ENCODE measurements at regions not wholly inside any gene's neighbourhood (a gene's known extent, or its start where the extent isn't known, plus 50 kb on each side); places are given as distances from the start of the nearest gene placed in this dataset.
A peak's percentile ranks its signal among the peaks of the same experiment; 100 is the strongest.
"Not testable (repeated sequence)": the region's sequence is repeated elsewhere in the genome, so short reads cannot be mapped to it uniquely, and the experiment has no call there.

DNA sequence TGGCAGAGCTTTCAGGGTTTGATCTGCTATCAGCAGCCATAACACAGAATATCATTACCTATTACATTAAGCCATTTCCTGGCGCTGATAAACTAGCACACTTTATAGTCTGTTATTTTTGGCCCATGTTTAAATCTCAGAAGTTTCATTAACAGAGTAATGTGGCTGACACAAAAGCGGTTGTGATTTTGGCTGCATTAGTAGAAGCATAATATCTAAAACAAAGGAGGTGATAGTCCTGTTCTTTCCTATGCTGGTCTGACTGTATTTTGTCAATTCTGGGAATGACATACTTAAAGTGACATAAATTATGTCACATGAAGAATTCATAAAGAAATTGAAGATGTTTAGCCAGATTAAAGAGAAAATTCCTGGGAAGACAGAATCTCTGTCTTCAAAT, 151.3 kb upstream of the KCND3 start:
- Histone ChIP-seq H3K4me3 (ENCODE audit: low read length in 3 of 3) (no peak overlapping the region), H3K36me3 (ENCODE audit: control insufficient read depth in 3 of 3, insufficient read depth in 3 of 3, low read length in 3 of 3) (no peaks in the 10 kb centered on the region), H3K27ac (ENCODE audit: low read depth, low read length) (no peak overlapping the region), H3K27me3 (ENCODE audit: control insufficient read depth in 3 of 3, insufficient read depth in 3 of 3, low read length in 3 of 3) (no peaks in the 10 kb centered on the region), H3K9ac (ENCODE audit: low read depth in 1 of 3, low read length in 3 of 3) (no peak overlapping the region), H3K9me3 (ENCODE audit: control insufficient read depth in 3 of 3, low read length in 3 of 3) (no peaks in the 10 kb centered on the region), H3K4me1 (ENCODE audit: control insufficient read depth in 3 of 3, insufficient read depth in 3 of 3, low read length in 3 of 3) (peaks cover 9 to 21% (median 16%) of the 10 kb centered on the region in 3 donors)

DNA sequence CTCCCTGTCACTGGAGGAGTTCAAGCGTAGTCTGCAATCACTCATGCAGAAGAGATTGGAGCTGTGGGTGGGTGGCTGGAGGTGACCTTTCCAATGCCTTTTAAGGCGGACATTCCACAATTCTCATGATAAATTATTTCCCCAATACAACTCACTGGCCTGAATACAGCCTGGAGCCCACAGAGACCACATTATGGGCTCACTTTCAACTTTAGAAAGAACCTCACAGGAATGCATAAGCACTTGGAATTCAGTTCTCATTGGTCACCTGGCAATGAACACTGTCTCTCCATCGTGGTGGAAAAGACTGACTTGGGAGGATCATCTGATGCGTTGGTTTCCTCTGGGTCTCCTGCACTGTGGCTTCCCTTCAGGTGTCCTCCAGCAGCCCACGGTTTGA, 151.8 kb upstream of the KCND3 start:
- Histone ChIP-seq H3K4me3 (ENCODE audit: low read length in 3 of 3) (no peak overlapping the region), H3K27ac (ENCODE audit: low read depth, low read length) (no peak overlapping the region), H3K9me3 (ENCODE audit: control insufficient read depth in 3 of 3, low read length in 3 of 3) (no peaks in the 10 kb centered on the region), H3K27me3 (ENCODE audit: control insufficient read depth in 3 of 3, insufficient read depth in 3 of 3, low read length in 3 of 3) (no peaks in the 10 kb centered on the region), H3K36me3 (ENCODE audit: control insufficient read depth in 3 of 3, insufficient read depth in 3 of 3, low read length in 3 of 3) (no peaks in the 10 kb centered on the region), H3K4me1 (ENCODE audit: control insufficient read depth in 3 of 3, insufficient read depth in 3 of 3, low read length in 3 of 3) (peaks cover 14 to 25% (median 22%) of the 10 kb centered on the region in 3 donors), H3K9ac (ENCODE audit: low read depth in 1 of 3, low read length in 3 of 3) (no peak overlapping the region)

DNA sequence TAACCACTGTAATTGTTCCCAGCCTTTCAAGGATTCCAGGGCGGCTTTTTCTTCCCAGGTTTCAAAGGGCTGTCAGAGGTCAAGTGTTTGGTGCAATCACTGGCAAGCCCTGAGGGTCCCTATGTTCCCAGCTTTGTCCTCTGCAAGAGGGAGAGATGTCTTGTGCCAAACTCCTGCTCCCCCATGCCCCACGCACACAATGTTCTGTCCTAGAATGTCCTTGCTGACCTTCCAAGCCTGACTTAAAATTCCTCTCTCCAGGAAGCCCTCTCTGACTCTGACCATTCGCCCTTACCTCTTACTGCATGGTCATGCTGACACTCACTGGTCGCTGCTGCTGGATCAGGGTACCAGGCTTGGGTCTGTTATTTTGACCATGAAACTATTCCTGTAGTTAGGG, 152.5 kb upstream of the KCND3 start:
- no peaks in the 10 kb centered on the region for H3K27me3 ChIP-seq (ENCODE audit: control insufficient read depth in 3 of 3, insufficient read depth in 3 of 3, low read length in 3 of 3)
- H3K4me3 ChIP-seq (ENCODE audit: low read length in 3 of 3): no peak overlapping the region
- H3K4me1 ChIP-seq (ENCODE audit: control insufficient read depth in 3 of 3, insufficient read depth in 3 of 3, low read length in 3 of 3): peaks cover 14 to 25% (median 23%) of the 10 kb centered on the region in 3 donors
- no peak overlapping the region for H3K9ac ChIP-seq (ENCODE audit: low read depth in 1 of 3, low read length in 3 of 3)
- no peaks in the 10 kb centered on the region for H3K9me3 ChIP-seq (ENCODE audit: control insufficient read depth in 3 of 3, low read length in 3 of 3)
- H3K27ac ChIP-seq (ENCODE audit: low read depth, low read length): no peak overlapping the region
- H3K36me3 ChIP-seq (ENCODE audit: control insufficient read depth in 3 of 3, insufficient read depth in 3 of 3, low read length in 3 of 3): no peaks in the 10 kb centered on the region

DNA sequence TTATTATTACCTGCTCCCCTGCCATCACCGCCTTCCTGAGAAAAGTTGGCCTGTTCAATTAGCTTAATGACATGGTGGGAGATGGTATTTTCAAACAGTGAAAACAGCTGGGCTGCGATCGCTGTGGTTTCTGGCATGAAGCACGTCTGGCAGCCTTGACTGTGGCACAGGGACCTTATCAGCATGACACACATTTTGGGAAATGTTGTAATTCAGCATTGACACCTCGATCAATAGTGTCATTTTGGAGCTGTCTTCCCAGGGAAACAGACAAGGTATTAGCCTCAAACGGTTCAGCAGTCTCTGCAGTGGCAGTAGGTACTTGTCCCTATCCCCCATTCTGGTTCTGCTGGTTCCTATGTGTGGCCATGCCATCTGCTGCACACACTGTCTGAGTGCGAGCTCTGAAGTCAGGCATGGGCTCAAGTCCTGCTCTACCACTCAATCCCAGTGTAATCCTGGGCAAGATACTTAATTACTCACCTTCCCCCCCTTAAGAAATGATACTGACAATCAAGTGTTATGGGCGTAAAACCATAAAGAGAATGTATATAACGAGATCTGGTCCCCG, 154.5 kb upstream of the KCND3 start:
- Histone ChIP-seq H3K9me3 (ENCODE audit: control insufficient read depth in 3 of 3, low read length in 3 of 3) (no peaks in the 10 kb centered on the region), H3K27me3 (ENCODE audit: control insufficient read depth in 3 of 3, insufficient read depth in 3 of 3, low read length in 3 of 3) (no peaks in the 10 kb centered on the region), H3K4me1 (ENCODE audit: control insufficient read depth in 3 of 3, insufficient read depth in 3 of 3, low read length in 3 of 3) (peaks cover 14 to 25% (median 23%) of the 10 kb centered on the region in 3 donors), H3K9ac (ENCODE audit: low read depth in 1 of 3, low read length in 3 of 3) (no peak overlapping the region), H3K27ac (ENCODE audit: low read depth, low read length) (no peak overlapping the region), H3K4me3 (ENCODE audit: low read length in 3 of 3) (no peak overlapping the region), H3K36me3 (ENCODE audit: control insufficient read depth in 3 of 3, insufficient read depth in 3 of 3, low read length in 3 of 3) (no peaks in the 10 kb centered on the region)

DNA sequence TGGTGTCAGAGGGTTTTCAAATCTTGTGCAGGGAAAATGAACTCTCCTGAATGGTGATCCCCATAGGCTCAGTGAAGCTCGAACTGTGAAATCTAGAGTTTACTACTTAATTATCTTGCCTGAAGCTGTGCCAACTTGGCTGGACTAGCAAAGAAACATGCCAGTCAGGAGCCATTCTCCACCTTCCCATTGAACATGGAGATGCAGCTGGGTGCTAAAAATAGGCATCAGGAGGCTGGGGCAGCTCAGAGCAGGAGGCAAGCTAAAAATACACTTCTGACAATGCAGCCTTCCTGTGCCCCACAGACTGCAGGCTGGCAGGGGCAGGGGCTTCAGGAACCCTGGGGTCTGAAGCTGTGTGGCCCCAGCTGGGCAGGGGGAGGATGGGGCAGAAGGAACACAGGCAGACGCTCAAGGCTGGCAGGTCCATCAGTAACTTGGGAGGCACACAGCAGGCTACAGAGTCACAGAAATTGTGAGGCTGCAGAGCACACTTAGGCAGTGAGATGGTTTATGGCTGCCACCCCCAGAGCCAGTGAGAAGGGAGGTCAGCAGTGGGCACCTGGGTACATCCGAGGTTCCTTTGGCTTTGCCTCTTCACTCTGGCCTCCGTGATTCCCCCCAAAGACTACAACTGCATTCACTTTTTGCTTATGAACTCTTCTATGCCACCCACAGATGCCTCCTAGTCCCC, 155.4 kb upstream of the KCND3 start:
- peak overlapping the region; percentile 52 for H3K27ac ChIP-seq (ENCODE audit: low read depth, low read length)
- H3K9me3 ChIP-seq (ENCODE audit: control insufficient read depth in 3 of 3, low read length in 3 of 3): peaks cover 0 to 7% (median 0%) of the 10 kb centered on the region in 3 donors
- no peaks in the 10 kb centered on the region for H3K27me3 ChIP-seq (ENCODE audit: control insufficient read depth in 3 of 3, insufficient read depth in 3 of 3, low read length in 3 of 3)
- peak overlapping the region in 2 of 3 donors; percentile 68 to 70 for H3K9ac ChIP-seq (ENCODE audit: low read depth in 1 of 3, low read length in 3 of 3)
- H3K4me3 ChIP-seq (ENCODE audit: low read length in 3 of 3): peak overlapping the region in 2 of 3 donors; percentile 23 to 44
- H3K4me1 ChIP-seq (ENCODE audit: control insufficient read depth in 3 of 3, insufficient read depth in 3 of 3, low read length in 3 of 3): peaks cover 14 to 25% (median 23%) of the 10 kb centered on the region in 3 donors
- no peaks in the 10 kb centered on the region for H3K36me3 ChIP-seq (ENCODE audit: control insufficient read depth in 3 of 3, insufficient read depth in 3 of 3, low read length in 3 of 3)

DNA sequence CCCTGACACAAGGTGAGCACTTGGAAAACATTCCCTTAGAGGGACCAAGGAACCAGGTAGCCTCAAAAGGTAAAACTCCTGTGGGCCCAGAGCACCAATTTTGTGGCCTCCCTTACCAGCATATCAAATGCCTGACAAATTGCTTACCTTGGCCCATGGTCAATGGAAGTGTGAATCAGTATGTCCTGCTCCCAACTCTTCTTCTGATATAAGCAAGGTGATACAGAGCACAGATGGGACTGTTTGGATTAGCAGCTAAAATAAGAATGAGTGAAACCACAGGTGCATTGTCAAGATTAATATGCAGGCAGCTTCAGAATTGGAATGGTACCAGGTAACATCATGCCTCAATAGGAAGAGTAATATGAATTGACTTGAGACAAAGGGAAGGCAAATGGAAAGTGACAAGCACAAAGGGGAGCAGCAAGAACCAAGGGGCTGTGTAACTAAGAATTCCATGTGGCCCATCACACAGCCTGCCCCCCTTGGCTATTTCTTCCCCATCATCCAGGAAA, 156.8 kb upstream of the KCND3 start:
- Histone ChIP-seq H3K9ac (ENCODE audit: low read depth in 1 of 3, low read length in 3 of 3) (no peak overlapping the region), H3K9me3 (ENCODE audit: control insufficient read depth in 3 of 3, low read length in 3 of 3) (peaks cover 0 to 8% (median 3%) of the 10 kb centered on the region in 3 donors), H3K27ac (ENCODE audit: low read depth, low read length) (no peak overlapping the region), H3K36me3 (ENCODE audit: control insufficient read depth in 3 of 3, insufficient read depth in 3 of 3, low read length in 3 of 3) (no peaks in the 10 kb centered on the region), H3K27me3 (ENCODE audit: control insufficient read depth in 3 of 3, insufficient read depth in 3 of 3, low read length in 3 of 3) (no peaks in the 10 kb centered on the region), H3K4me1 (ENCODE audit: control insufficient read depth in 3 of 3, insufficient read depth in 3 of 3, low read length in 3 of 3) (peaks cover 14 to 25% (median 23%) of the 10 kb centered on the region in 3 donors), H3K4me3 (ENCODE audit: low read length in 3 of 3) (no peak overlapping the region)

DNA sequence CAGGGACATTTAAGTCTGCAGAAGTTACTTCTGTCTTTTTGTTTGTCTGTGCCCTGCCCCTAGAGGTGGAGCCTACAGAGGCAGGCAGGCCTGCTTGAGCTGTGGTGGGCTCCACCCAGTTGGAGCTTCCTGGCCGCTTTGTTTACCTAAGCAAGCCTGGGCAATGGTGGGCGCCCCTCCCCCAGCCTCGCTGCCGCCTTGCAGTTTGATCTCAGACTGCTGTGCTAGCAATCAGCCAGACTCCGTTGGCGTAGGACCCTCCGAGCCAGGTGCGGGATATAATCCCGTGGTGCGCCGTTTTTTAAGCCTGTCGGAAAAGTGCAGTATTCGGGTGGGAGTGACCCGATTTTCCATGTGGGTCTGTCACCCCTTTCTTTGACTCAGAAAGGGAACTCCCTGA, 170.7 kb upstream of the KCND3 start:
- H3K9ac ChIP-seq (ENCODE audit: low read depth in 1 of 3, low read length in 3 of 3); H3K4me1 ChIP-seq (ENCODE audit: control insufficient read depth in 3 of 3, insufficient read depth in 3 of 3, low read length in 3 of 3); H3K36me3 ChIP-seq (ENCODE audit: control insufficient read depth in 3 of 3, insufficient read depth in 3 of 3, low read length in 3 of 3); H3K27ac ChIP-seq (ENCODE audit: low read depth, low read length); H3K27me3 ChIP-seq (ENCODE audit: control insufficient read depth in 3 of 3, insufficient read depth in 3 of 3, low read length in 3 of 3); H3K4me3 ChIP-seq (ENCODE audit: low read length in 3 of 3); H3K9me3 ChIP-seq (ENCODE audit: control insufficient read depth in 3 of 3, low read length in 3 of 3): not testable (repeated sequence)

DNA sequence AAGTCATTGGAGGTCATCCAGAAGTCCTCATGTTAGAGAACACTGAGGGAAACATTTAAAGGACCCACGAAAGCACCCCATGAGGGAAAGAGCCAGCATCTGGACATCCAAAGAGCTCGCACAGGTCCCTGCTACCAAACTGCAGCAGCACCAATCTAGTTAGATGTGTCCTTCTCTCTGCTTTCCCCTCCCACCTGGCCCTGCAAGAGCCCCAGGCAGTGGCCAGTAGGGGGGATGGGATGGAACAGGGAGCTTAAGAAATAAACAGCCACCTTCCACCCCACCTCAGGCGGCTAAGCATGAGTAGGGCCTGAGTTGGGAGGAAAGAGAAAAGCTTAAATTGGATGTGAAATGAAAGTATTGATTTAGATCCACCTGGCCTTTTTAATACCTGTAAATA, 175.9 kb upstream of the KCND3 start:
- Histone ChIP-seq H3K4me1 (ENCODE audit: control insufficient read depth in 3 of 3, insufficient read depth in 3 of 3, low read length in 3 of 3) (no peaks in the 10 kb centered on the region), H3K36me3 (ENCODE audit: control insufficient read depth in 3 of 3, insufficient read depth in 3 of 3, low read length in 3 of 3) (no peaks in the 10 kb centered on the region), H3K9ac (ENCODE audit: low read depth in 1 of 3, low read length in 3 of 3) (no peak overlapping the region), H3K4me3 (ENCODE audit: low read length in 3 of 3) (no peak overlapping the region), H3K27ac (ENCODE audit: low read depth, low read length) (no peak overlapping the region), H3K27me3 (ENCODE audit: control insufficient read depth in 3 of 3, insufficient read depth in 3 of 3, low read length in 3 of 3) (peaks cover 0 to 3% (median 0%) of the 10 kb centered on the region in 3 donors), H3K9me3 (ENCODE audit: control insufficient read depth in 3 of 3, low read length in 3 of 3) (no peaks in the 10 kb centered on the region)

DNA sequence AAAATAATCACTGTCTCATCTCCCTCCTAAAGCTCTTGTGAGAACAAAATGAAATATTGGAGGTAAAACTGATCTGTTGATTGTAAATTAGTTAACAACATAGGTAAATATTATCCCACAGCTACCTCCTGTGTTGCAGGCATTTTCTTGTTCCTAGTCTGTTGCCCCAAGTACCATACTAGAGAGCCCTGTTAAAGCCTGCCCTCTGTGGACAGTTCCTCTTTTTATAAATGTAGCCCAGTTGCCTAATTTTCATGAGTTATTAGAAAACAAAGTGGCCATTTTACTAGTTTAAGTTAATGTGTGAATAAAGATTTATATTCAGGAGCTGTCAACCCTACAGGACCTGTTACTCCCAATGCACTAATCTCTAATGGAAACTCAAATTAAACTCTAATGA, 180.0 kb upstream of the KCND3 start:
- Histone ChIP-seq H3K27ac (ENCODE audit: low read depth, low read length) (no peak overlapping the region), H3K9me3 (ENCODE audit: control insufficient read depth in 3 of 3, low read length in 3 of 3) (no peaks in the 10 kb centered on the region), H3K9ac (ENCODE audit: low read depth in 1 of 3, low read length in 3 of 3) (no peak overlapping the region), H3K4me1 (ENCODE audit: control insufficient read depth in 3 of 3, insufficient read depth in 3 of 3, low read length in 3 of 3) (no peaks in the 10 kb centered on the region), H3K27me3 (ENCODE audit: control insufficient read depth in 3 of 3, insufficient read depth in 3 of 3, low read length in 3 of 3) (peaks cover 0 to 3% (median 0%) of the 10 kb centered on the region in 3 donors), H3K4me3 (ENCODE audit: low read length in 3 of 3) (no peak overlapping the region), H3K36me3 (ENCODE audit: control insufficient read depth in 3 of 3, insufficient read depth in 3 of 3, low read length in 3 of 3) (no peaks in the 10 kb centered on the region)

DNA sequence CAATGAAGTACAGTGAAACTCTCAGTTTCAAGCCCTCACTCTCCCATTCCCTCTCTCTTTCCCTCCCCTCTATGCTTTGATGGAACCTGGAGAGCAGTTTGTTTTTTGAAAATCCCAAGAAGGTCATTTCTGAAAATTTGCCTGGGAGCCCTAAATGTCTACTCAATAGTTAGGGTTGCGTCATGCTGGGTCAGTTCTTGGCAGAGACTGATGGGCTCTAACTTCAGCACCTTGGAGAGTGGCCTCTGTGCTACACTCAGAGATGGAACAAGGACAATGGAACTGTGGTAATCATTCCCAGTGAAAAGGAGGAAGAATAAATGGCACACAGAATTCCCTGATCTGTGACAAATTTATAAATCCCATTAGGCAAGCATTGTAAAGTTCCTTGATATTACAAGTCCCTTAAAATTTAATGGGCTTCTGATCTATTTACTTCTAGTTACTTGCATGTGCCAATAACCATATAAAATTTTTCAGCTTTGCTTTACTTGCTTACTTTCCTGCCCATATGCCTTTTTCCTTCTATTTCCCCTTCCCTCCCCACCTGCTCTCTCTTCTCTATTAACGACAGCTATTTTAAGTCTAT, 182.9 kb upstream of the KCND3 start:
- H3K9ac ChIP-seq (ENCODE audit: low read depth in 1 of 3, low read length in 3 of 3): no peak overlapping the region
- H3K9me3 ChIP-seq (ENCODE audit: control insufficient read depth in 3 of 3, low read length in 3 of 3): no peaks in the 10 kb centered on the region
- no peaks in the 10 kb centered on the region for H3K4me1 ChIP-seq (ENCODE audit: control insufficient read depth in 3 of 3, insufficient read depth in 3 of 3, low read length in 3 of 3)
- H3K4me3 ChIP-seq (ENCODE audit: low read length in 3 of 3): no peak overlapping the region
- no peaks in the 10 kb centered on the region for H3K36me3 ChIP-seq (ENCODE audit: control insufficient read depth in 3 of 3, insufficient read depth in 3 of 3, low read length in 3 of 3)
- H3K27me3 ChIP-seq (ENCODE audit: control insufficient read depth in 3 of 3, insufficient read depth in 3 of 3, low read length in 3 of 3): no peaks in the 10 kb centered on the region
- no peak overlapping the region for H3K27ac ChIP-seq (ENCODE audit: low read depth, low read length)

Data from skeletal muscle tissue (tissue), 3 donors.